ENCODE measurements at regions not wholly inside any gene's neighbourhood (a gene's known extent, or its start where the extent isn't known, plus 50 kb on each side); places are given as distances from the start of the nearest gene placed in this dataset.

- CTCF ChIA-PET: no interaction called here
- POLR2A ChIA-PET: no interaction called here
- no peak for TF ChIP-seq ZNF671 (CRISPR knock-in tag; IDR thresholded peaks at IDR 0.05)
- TF ChIP-seq HMGXB4 (CRISPR knock-in tag; IDR thresholded peaks at IDR 0.05): no peak
- no peak for TF ChIP-seq ZNF532 (CRISPR knock-in tag; IDR thresholded peaks at IDR 0.05; ENCODE audit: borderline replicate concordance)
- no peak for TF ChIP-seq FOXJ3 (CRISPR knock-in tag; IDR thresholded peaks at IDR 0.05; ENCODE audit: borderline replicate concordance)
- TF ChIP-seq SP1 (CRISPR knock-in tag; conservative IDR thresholded peaks at IDR 0.05): no peak
- no peak for TF ChIP-seq MAX (CRISPR knock-in tag; IDR thresholded peaks at IDR 0.05)
- no peak for TF ChIP-seq TCF7 (CRISPR knock-in tag; IDR thresholded peaks at IDR 0.05; ENCODE audit: low read depth)
- no peak for TF ChIP-seq ZSCAN18 (CRISPR knock-in tag; IDR thresholded peaks at IDR 0.05)
- TF ChIP-seq GABPB1 (CRISPR knock-in tag; IDR thresholded peaks at IDR 0.05): no peak
- TF ChIP-seq PRRX2 (CRISPR knock-in tag; IDR thresholded peaks at IDR 0.05): no peak
- TF ChIP-seq ZNF281 (CRISPR knock-in tag; IDR thresholded peaks at IDR 0.05): no peak
- TF ChIP-seq RELA (CRISPR knock-in tag; IDR thresholded peaks at IDR 0.05; ENCODE audit: borderline replicate concordance): no peak
- TF ChIP-seq NR1H2 (CRISPR knock-in tag; IDR thresholded peaks at IDR 0.05): no peak
- TF ChIP-seq ATF2 (CRISPR knock-in tag; IDR thresholded peaks at IDR 0.05; ENCODE audit: borderline replicate concordance, low read depth): no peak
- no peak for TF ChIP-seq NFATC4 (CRISPR knock-in tag; IDR thresholded peaks at IDR 0.05)
- no peak for TF ChIP-seq GRHL2 (CRISPR knock-in tag; IDR thresholded peaks at IDR 0.05; ENCODE audit: insufficient replicate concordance, severe bottlenecking)
- TF ChIP-seq ZNF512 (CRISPR knock-in tag; IDR thresholded peaks at IDR 0.05; ENCODE audit: borderline replicate concordance): no peak
- no peak for TF ChIP-seq CTCF (IDR thresholded peaks at IDR 0.05)
- TF ChIP-seq SMAD4 (CRISPR knock-in tag; IDR thresholded peaks at IDR 0.05): no peak
- Mint-ChIP-seq H3K9me3 (no peaks in the 10 kb centered on the region), H3K27ac (no peak overlapping the region), H3K4me1 (peaks cover 6% of the 10 kb centered on the region), H3K4me3 (no peak overlapping the region), H3K27me3 (ENCODE audit: low read depth) (no peaks in the 10 kb centered on the region), H3K36me3 (no peaks in the 10 kb centered on the region)
- no peak for DNase-seq (ENCODE audit: low spot score)
- no peak for ATAC-seq
These were observed 138.3 kb upstream of the IL1RAPL2 start for GRCh38 chrX:104427693-104428092.
